Non-pigmented ciliary epithelial cell (primary cell): ENCODE measurements at regions not wholly inside any gene's neighbourhood (a gene's known extent, or its start where the extent isn't known, plus 50 kb on each side); places are given as distances from the start of the nearest gene placed in this dataset.

Source experiments
- DNase-seq: peaks from one replicate; pipeline ENCODE4 v3.0.0-alpha.2; 2010; ENCODE audit warnings: low read depth

DNA sequence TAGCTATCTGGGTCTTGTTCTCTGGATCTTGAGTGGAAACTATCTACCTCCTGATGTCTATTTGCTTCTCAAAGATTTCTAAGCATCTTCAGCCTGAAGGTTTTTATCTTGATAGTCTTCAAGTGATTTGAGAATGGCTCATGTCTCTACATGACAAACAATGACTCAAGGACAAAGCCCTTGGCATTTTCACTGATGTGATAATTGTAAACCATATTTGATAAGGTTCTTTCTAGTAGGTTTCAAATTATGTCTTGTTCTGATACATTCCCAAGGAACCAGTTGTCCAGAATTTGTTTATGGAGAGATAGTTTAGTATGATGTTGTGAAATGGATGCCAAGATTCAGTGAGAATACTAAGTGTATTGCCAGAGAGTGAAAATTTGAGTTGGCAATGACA lies 1079.3 kb upstream of the CDH9 start:
- no peak for DNase-seq

GRCh38 chr5:28117273-28117672 lies 1078.9 kb upstream of the CDH9 start:
- no peak for DNase-seq

DNA sequence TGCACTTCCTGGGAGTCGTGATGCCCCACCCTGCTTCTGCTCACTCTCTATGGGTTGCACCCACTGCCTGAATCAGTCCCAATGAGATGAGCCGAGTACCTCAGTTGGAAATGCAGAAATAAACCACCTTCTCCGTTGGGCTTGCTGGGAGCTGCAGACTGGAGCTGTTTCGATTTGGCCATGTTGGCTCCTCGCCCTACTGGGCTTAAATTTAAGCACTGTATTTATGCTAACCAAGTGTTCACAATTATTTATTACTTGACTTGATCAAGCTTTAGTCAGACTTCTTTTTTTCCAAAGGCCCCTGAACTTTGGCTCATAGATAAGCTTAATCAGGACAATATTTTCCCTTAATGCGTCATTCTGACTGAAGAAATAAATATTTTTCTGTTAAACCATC lies 1072.4 kb upstream of the CDH9 start:
- no peak for DNase-seq

- no peak for DNase-seq
These were observed 1065.7 kb upstream of the CDH9 start for GRCh38 chr5:28104080-28104479.

GRCh38 chr5:28084069-28084468 lies 1045.7 kb upstream of the CDH9 start:
- no peak for DNase-seq

DNA sequence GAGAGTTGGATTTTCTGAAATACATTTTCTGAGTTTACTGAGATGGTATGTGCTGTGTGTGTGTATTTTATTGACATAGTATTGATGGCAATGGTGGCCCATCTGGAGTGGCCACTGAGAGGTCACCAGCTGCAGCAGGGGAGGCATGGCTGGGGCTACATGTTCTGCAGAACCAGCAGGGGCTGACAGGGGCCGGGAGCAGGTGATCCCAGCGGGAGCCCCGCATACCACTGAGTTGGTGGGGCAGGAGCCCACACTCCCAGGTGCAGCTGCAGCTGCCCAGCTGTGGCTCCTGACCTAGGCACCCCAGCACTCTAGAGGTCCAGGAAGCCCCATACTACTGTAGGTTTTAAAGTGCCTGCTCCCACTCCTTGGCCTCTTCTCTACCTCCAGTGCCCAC lies 1044.2 kb upstream of the CDH9 start:
- DNase-seq, result no peak

- DNase-seq, result no peak
These were observed 1039.2 kb upstream of the CDH9 start for GRCh38 chr5:28077291-28078240.

GRCh38 chr5:28066856-28067255 lies 1028.5 kb upstream of the CDH9 start:
- no peak for DNase-seq

DNA sequence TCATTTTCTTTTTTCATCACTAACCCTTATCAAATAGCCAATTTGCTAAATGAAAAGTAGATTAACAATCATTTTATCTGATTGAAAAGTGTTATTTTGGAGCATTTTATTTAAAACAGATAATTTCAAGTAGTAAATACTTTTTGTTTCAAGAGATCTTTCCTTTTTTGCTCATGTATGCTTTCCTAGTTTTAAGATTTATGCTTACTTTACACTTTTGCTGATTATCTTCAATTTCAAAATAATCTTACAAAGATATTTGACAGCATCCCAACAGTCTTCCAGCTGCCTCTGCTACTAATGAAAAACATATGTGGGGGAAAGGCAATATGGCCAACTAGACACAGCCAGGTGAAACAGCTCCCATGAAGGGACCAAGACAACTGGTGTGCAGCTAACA lies 1027.3 kb upstream of the CDH9 start:
- DNase-seq, result no peak

DNA sequence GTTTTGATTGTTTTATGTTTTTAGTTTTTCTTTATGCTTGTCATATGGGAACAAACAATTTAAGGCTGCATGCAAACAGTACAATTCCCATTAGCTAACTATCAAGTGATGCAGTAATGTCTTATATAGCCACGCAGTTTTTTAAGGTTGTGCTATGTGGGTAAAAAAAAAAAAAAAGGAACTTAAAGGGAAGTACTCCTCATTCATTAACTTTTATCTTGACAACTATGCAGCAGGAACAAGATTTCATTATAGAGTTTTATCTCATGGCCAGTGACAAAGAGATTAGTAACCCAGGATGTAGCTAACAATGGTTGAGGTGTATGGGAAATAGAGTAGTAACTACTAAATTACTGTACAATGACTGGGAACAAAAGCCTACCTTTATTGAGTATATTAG lies 1008.2 kb upstream of the CDH9 start:
- DNase-seq, result no peak

- DNase-seq, result no peak
These were observed 989.5 kb upstream of the CDH9 start for GRCh38 chr5:28027851-28028250.

GRCh38 chr5:28017178-28017577 lies 978.8 kb upstream of the CDH9 start:
- DNase-seq, result no peak

DNA sequence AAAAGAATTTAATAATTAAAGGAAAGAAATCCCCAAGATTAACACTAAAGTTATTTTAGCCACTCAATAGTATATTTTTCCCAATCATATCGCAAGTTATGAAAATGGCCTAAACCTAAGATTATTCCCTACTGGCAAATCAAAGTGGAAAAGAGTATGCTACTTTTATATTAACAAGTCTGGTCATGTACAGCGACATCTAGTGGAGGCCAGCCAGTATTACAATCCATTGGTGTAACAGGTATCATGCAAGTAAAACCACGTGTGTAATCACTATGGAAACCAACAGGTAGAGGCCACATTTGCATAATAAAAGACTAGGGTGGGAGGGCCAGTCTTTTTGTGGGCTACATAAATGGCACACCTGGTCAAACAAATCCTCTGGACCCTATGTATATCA lies 976.4 kb upstream of the CDH9 start:
- no peak for DNase-seq

GRCh38 chr5:28012538-28012937 lies 974.2 kb upstream of the CDH9 start:
- DNase-seq, result no peak

DNA sequence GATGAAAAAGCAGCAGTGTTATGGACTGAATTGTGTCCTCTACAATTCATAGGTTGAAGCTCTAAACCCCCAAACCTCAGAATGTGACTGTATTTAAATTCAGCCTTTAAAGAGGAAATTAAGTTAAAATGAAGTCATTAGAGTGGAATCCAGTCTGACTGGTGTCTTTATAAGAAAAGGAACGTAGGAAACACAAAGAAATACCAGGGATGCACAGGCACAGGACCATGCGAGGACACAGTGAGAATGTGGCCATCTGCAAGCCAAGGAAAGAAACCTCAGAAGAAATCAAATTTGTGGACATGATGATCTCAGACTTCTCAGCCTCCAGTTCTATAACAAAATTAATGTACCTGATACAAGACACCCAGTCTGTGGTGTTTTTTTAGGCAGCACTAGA lies 971.2 kb upstream of the CDH9 start:
- DNase-seq, result no peak

- DNase-seq, result no peak
These were observed 958.3 kb upstream of the CDH9 start for GRCh38 chr5:27996665-27997064.

DNA sequence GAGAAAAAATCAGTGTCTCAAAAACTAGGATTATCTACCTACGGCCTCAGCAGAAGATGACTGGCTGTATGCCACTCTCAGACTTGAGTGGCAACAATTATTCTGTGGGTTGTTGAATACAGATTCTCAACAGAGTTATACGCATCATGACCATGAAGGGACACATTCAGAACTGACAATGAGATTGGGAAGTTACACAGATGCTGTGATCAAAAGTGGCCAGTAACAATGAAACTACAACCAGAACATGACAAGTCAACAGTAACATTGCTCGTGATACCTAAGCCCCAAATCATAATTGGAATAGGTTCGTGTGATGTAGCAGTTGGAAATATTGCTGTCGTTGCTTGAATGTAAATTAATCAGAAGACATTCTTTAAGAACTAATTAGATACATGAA lies 957.5 kb upstream of the CDH9 start:
- DNase-seq, result no peak

GRCh38 chr5:27978322-27978721 lies 939.9 kb upstream of the CDH9 start:
- no peak for DNase-seq

DNA sequence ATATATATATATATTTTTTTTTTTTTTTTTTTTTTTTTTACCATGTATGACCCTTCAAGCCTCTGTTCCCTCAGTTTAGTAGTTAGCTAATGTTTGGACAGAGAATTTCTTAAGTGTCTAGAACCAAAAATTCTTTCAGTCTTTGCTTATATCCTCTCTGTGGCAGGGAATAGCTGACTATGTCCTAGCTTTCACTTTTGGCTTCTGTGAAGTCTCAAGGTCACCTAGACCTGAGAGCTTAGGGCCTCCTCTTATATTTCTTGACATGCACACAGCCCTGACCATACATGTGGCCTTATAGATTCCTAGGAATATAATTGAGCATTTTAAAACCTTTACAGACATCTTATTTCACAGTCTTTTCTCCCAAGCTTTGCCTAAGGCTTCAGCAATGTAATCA lies 930.8 kb upstream of the CDH9 start:
- no peak for DNase-seq

- DNase-seq, result no peak
These were observed 924.8 kb upstream of the CDH9 start for GRCh38 chr5:27963050-27963783.

DNA sequence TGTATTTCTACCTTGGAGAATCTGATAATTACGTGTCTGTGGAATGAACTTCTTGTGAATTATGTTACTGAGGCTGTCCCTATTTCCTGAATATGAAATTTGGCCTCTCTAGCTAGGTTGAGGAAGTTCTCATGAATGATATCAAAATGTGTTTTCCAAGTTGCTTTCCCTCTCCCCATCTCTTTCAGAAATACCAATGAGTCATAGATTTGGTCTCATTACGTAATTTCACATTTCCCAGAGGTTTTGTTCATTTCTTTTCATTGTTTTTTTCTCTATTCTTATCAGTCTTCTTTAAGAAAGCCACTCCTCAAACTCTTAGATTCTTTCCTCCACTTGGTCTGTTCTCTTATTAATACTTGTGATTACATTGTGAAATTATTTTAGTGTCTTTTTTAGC lies 923.8 kb upstream of the CDH9 start:
- no peak for DNase-seq

- no peak for DNase-seq
These were observed 908.7 kb upstream of the CDH9 start for GRCh38 chr5:27947088-27947487.

DNA sequence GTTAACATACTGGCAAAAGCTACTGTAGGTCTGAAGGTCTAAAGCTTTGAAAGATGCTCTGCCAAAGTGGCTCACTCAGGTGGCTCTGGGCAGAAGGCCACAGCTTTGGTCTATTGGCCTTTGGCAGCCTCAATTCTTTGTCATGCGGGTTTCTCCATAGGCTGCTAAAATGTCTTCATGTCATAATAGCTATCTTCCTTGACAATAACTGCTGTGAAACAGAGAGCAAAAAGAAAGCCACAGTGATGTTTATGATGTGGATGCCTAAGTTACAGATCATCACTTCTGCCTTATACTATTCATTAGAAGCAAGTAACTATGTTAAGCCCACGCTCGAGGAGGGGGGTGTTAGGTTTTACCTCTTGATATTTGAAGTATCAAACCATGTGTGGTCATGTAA lies 906.1 kb upstream of the CDH9 start:
- DNase-seq, result peak; percentile 38
